ENCODE measurements at regions not wholly inside any gene's neighbourhood (a gene's known extent, or its start where the extent isn't known, plus 50 kb on each side); places are given as distances from the start of the nearest gene placed in this dataset.
A peak's percentile ranks its signal among the peaks of the same experiment; 100 is the strongest.

DNA sequence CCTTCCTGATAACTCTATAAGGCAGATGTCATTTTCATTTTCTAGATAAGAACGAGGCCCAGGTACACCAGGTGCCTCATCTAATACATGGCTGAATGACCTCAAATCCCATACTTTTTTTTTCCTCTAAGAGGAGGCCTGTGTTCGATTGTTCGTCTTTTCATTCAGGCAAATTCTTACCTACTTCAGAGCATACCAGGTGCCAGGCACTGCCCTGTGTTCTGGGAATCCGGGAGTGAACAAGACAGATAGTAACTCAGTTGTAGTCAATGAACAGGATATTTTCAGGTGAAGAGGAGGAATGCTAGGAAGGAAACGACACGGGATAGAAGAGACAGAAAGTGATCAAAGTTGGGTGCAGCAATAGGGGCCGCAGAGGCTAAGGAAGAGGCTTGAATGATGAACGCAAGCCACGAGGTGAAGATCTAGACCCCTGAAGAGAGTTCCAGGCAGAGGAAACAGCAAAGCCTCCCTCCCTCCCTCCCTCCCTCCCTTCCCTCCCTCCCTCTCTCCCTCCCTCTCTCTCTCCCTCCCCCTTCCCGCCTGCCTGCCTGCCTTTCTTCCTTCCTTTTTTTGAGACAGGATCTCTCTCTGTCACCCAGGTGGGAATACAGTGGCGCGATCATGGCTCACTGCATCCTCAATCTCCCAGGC is 150.1 kb upstream of the ZNF217 start:
- TF ChIP-seq, protein P1, sequence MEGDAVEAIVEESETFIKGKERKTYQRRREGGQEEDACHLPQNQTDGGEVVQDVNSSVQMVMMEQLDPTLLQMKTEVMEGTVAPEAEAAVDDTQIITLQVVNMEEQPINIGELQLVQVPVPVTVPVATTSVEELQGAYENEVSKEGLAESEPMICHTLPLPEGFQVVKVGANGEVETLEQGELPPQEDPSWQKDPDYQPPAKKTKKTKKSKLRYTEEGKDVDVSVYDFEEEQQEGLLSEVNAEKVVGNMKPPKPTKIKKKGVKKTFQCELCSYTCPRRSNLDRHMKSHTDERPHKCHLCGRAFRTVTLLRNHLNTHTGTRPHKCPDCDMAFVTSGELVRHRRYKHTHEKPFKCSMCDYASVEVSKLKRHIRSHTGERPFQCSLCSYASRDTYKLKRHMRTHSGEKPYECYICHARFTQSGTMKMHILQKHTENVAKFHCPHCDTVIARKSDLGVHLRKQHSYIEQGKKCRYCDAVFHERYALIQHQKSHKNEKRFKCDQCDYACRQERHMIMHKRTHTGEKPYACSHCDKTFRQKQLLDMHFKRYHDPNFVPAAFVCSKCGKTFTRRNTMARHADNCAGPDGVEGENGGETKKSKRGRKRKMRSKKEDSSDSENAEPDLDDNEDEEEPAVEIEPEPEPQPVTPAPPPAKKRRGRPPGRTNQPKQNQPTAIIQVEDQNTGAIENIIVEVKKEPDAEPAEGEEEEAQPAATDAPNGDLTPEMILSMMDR (IDR thresholded peaks at IDR 0.05; ENCODE audit: low read depth, low read length), result no peak
- DNase-seq (ENCODE audit: extremely low read depth, low read depth), result no peak

DNA sequence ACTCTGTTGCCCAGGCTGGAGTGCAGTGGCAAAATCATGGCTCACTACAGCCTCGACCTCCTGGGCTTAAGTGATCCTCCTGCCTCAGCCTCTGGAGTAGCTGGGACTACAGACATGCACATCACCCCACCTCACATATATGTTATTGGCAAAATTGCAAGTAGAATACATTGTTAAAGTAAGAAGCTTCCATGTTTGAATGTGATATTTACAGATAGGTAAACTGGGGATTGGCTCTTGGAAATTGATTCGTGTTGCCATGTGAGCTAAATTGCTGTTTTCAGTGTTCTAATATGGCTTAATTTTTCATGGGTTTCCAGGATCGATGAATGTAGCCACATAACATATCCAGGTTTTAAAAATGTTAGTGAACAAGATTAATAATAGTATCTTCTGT is 149.0 kb upstream of the ZNF217 start:
- no peak for DNase-seq (ENCODE audit: extremely low read depth, low read depth)
- TF ChIP-seq, protein P1 (IDR thresholded peaks at IDR 0.05; ENCODE audit: low read depth, low read length), result no peak

DNA sequence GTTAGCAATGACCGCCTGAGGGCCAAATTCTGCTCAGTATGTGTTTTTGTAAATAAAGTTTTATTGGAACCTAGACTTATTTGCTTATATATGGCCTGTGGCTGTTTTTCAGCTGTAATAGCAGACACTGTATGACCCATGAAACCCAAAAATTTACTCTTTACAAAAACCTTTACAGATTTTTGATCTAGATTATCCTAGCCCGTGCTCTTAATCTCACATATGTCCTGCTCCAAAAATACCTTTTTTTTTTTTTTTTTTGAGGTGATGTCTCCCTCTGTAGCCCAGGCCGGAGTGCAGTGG is 148.0 kb upstream of the ZNF217 start:
- DNase-seq (ENCODE audit: extremely low read depth, low read depth), result no peak
- TF ChIP-seq, protein P1 (IDR thresholded peaks at IDR 0.05; ENCODE audit: low read depth, low read length), result no peak

DNA sequence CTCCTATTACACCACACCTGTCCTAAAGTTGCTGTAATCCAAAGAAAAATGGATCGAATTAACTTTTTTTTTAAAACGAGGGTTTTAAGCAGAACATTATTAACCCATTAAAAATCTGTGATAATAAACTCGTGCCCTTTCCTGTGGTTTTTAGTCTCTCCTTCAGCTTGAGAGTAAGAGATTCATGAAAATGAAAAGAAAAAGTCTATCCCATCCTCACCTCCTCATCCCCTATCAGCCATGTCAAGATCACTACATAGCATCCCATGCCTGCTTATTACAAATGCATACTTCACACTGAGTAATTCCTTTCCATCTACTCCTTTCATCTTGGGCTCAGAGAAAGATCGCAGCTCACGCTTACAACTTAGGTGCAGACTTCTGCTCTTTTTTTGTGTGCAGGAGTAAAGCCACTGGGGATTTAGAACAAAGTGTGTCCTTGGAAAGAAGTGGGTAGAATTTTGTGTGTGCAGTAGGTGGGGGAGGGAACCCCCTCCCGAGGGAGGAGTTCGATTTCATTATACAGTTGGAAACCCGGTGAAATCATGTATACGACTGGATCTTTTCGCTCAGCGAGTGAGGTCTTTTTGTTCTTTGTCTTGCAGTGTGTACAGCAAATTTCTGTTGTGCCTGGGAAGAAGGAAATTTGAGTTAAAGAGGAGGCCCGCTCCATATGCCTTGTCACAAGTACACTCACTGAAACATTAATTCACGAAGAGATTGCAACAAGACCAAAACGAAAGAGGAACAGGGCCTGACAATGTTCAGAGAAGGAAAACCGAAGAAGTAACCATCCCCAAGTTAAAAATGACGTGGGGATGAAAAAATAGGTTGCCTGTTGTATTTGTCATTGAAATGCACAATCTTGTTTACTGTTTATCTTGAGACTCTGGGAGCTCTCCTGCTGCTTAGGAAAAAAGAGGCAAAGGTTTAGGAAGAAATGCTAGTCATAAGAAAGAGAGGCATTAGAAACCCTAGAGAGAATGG is 146.5 kb upstream of the ZNF217 start:
- TF ChIP-seq, protein P1 (IDR thresholded peaks at IDR 0.05; ENCODE audit: low read depth, low read length), result no peak
- no peak for DNase-seq (ENCODE audit: extremely low read depth, low read depth)

DNA sequence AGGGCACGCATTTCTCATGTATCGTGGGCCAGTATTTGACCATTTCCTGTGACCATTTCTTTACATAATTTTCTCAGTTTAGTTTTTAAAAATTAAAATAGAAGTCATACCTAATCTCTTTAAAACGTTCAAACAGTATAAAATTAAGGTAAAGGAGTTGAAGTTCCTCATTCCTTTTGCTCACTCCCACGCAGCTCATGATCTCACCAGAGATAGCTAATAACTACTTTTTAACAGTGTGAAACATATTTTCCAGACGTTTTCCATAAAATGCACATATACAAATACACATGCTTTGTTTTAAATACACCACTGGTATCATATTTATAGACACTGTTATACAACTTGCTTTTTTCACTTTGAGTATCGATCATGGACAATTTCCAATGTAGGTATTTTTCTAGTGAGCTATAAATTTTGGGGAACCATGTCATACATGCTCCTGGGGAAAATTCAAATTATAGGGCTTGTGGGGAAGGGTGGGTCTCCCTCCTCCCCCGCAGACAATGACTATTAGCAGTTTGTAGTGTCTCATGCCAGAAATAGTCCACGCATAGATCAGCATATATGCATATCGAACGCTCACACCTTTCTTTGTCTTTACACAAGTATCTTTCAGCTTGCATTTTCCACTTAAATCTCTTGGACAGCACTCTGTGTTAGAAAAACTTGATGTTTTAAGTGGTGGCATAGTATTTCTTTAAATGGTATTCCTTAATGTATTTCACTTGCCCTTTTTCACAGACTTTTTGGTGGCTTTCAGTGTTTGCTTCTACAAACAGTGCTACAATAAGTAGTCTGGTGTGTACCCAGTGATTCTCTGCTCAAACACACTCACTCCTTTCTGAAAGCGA is 145.5 kb upstream of the ZNF217 start:
- DNase-seq (ENCODE audit: extremely low read depth, low read depth), result no peak

DNA sequence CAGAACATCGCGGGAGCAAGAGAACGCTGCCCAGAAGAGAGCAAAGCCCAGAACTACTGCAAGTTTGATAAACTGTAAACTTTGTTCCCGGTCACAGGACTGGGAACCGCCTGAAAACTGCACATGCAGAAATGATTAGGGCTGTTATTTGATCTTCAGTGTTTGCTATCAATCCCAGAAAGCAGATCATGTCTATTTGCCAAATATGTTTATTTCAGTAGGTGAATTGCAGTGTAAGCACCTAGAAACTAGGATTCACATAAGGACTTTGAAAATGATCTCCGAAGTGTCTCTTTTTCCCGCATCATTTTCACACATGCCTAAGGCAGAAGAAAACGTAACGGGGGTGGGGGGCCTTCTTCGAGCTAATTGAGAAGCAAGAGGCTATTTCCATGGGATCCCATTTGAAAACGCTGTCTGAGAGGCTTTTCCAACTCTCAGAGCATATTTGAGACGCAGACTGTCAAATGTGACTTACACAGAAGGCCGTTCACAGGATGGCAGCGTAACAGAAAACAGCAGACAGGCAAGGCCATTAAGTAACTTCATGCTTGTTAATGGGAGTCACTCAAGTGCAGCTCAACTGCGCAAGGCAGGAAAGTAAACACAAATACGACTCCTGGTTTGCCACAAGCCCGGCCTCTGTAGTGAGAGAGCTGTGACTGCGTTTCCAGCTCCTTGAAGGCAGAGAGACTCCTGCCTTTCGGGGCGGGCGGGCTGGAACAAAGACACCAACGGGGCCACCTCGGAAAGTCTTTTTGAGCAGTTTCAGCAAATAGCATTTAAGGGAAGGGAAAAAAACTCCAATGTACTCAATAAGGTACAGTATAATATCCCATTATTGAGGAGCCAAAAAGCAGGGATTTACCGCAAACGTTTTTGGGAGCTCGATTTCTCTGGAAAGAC is 144.7 kb upstream of the ZNF217 start:
- peak; percentile 83 for DNase-seq (ENCODE audit: extremely low read depth, low read depth)
- TF ChIP-seq, protein P1 (IDR thresholded peaks at IDR 0.05; ENCODE audit: low read depth, low read length), result no peak

More for the DNA sequence above, 145.5 kb upstream of the ZNF217 start:
- TF ChIP-seq, protein P1 (IDR thresholded peaks at IDR 0.05; ENCODE audit: low read depth, low read length), result no peak
